Uterus (tissue), 2 donors: ENCODE measurements at regions not wholly inside any gene's neighbourhood (a gene's known extent, or its start where the extent isn't known, plus 50 kb on each side); places are given as distances from the start of the nearest gene placed in this dataset.

Experiments used
- POLR2A ChIP-seq, 2 donors: fragments of 450-650 bp; IDR thresholded peaks; one replicate each; pipeline ENCODE4 v1.6.1; 2016; ENCODE audit warnings: antibody characterized with exemption in 2 of 2, mild to moderate bottlenecking in 1 of 2, moderate library complexity in 1 of 2
- TF ChIP-seq, protein P1 (sequence below), 4 experiments: fragments of 200-600 bp in 2 of 4; fragments of 450-650 bp in 2 of 4; sonication (generic) in 2 of 4; IDR thresholded peaks; one replicate each; pipeline ENCODE4 v1.5.1; 2016 to 2019; ENCODE audit warnings: antibody characterized with exemption in 4 of 4, mild to moderate bottlenecking in 2 of 4, moderate library complexity in 1 of 4

DNA sequence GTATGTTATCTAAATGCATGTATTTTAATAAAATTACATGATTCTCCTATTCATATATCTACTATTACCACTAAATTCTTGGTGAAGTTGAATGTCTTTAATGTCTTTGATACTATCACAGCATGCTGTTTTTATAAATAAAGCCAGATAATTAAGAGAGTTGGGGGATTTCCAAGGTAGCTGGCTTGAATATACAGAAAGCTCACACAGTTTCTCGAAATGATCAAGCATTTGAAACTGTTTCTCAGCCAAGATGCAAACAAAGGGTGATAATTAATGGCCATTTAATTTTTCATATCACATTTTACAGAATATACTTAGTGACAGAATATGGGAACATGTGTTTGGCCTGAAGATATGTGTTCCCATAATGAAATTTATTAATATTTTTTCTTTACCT is 145.6 kb upstream of the CDH12 start:
- TF ChIP-seq, protein P1, sequence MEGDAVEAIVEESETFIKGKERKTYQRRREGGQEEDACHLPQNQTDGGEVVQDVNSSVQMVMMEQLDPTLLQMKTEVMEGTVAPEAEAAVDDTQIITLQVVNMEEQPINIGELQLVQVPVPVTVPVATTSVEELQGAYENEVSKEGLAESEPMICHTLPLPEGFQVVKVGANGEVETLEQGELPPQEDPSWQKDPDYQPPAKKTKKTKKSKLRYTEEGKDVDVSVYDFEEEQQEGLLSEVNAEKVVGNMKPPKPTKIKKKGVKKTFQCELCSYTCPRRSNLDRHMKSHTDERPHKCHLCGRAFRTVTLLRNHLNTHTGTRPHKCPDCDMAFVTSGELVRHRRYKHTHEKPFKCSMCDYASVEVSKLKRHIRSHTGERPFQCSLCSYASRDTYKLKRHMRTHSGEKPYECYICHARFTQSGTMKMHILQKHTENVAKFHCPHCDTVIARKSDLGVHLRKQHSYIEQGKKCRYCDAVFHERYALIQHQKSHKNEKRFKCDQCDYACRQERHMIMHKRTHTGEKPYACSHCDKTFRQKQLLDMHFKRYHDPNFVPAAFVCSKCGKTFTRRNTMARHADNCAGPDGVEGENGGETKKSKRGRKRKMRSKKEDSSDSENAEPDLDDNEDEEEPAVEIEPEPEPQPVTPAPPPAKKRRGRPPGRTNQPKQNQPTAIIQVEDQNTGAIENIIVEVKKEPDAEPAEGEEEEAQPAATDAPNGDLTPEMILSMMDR (IDR thresholded peaks at IDR 0.05) = no peak
- no peak for TF ChIP-seq POLR2A (IDR thresholded peaks at IDR 0.05)
